T-cell (primary cell): ENCODE measurements at regions not wholly inside any gene's neighbourhood (a gene's known extent, or its start where the extent isn't known, plus 50 kb on each side); places are given as distances from the start of the nearest gene placed in this dataset.

Experiments
- ATAC-seq, 4 experiments: fragments of 200-7000 bp in 3 of 4; fragments of 150-1000 bp in 1 of 4; cut with Tn5 transposase; replicated peaks in 1 of 4; 1 replicate in 3 of 4; 2 replicates in 1 of 4; pipeline ENCODE4 v1.10.0; 2021; ENCODE audit warnings: moderate library complexity in 3 of 4, mild to moderate bottlenecking in 2 of 4, moderate number of reproducible peaks in 1 of 4
- CTCF ChIA-PET, 2 donors: fragments of 300-600 bp; sonication (Branson Sonifier 250); formaldehyde crosslinking; loops; one replicate each; lab custom pipeline; 2022; ENCODE audit warnings: antibody characterized with exemption in 2 of 2; lab: Charles Lee
- POLR2A ChIA-PET, 2 donors: fragments of 300-600 bp; sonication (Branson Sonifier 250); formaldehyde crosslinking; loops; one replicate each; lab custom pipeline; 2022; ENCODE audit warnings: antibody characterized with exemption in 2 of 2; lab: Charles Lee
- DNase-seq, 35 experiments: peaks; one replicate each; pipeline versions ENCODE4 v3.0.0 to v3.0.0-alpha.2; 2013 to 2023
- H3K27ac ChIP-seq: one replicate; pipeline ENCODE4 v1.5.1; 2013; ENCODE audit warnings: low read length
- H3K27me3 ChIP-seq, 2 experiments: replicated peaks in 1 of 2; 1 replicate in 1 of 2; 2 replicates in 1 of 2; pipeline versions ENCODE4 v1.6.1 to v1.7.0; 2013; ENCODE audit warnings: low read length in 1 of 2, mixed read lengths in 1 of 2; ENCODE audit not compliant: control insufficient read depth in 2 of 2, insufficient read depth in 2 of 2; ENCODE audit errors: extremely low read depth in 1 of 2
- H3K36me3 ChIP-seq, 2 donors: 1 replicate in 1 of 2; 2 replicates in 1 of 2; pipeline versions ENCODE4 v1.6.1 to v1.7.0; 2013; ENCODE audit warnings: low read length in 1 of 2; ENCODE audit not compliant: control insufficient read depth in 2 of 2, insufficient read depth in 1 of 2; ENCODE audit errors: extremely low read depth in 1 of 2
- H3K4me1 ChIP-seq, 2 experiments: 1 replicate in 1 of 2; 2 replicates in 1 of 2; pipeline versions ENCODE4 v1.6.1 to v1.7.0; 2013; ENCODE audit warnings: low read length in 2 of 2, mixed read lengths in 1 of 2; ENCODE audit not compliant: insufficient read depth in 2 of 2, control insufficient read depth in 1 of 2; ENCODE audit errors: extremely low read depth in 1 of 2
- H3K4me3 ChIP-seq, 2 donors: 1 replicate in 1 of 2; 2 replicates in 1 of 2; pipeline versions ENCODE4 v1.5.1 to v1.7.0; 2013; ENCODE audit warnings: mild to moderate bottlenecking in 2 of 2, low read length in 1 of 2, moderate library complexity in 1 of 2; ENCODE audit not compliant: control insufficient read depth in 1 of 2; ENCODE audit errors: extremely low read depth in 1 of 2
- H3K9me3 ChIP-seq: 2 replicates; pipeline ENCODE4 v1.7.0; 2013
- H3K27ac Mint-ChIP-seq, 2 donors: one replicate each; pipeline ENCODE4 v1.8.0; 2020 to 2021; ENCODE audit warnings: mild to moderate bottlenecking in 2 of 2, mixed read lengths in 2 of 2
- H3K27me3 Mint-ChIP-seq, 2 donors: one replicate each; pipeline ENCODE4 v1.8.0; 2021 to 2022; ENCODE audit warnings: mixed read lengths in 2 of 2
- H3K36me3 Mint-ChIP-seq: one replicate; pipeline ENCODE4 v1.8.0; 2021; ENCODE audit warnings: mixed read lengths
- H3K4me1 Mint-ChIP-seq, 3 donors: one replicate each; pipeline ENCODE4 v1.8.0; 2020 to 2022; ENCODE audit warnings: mixed read lengths in 3 of 3, mild to moderate bottlenecking in 1 of 3
- H3K4me3 Mint-ChIP-seq, 3 donors: one replicate each; pipeline ENCODE4 v1.8.0; 2020 to 2022; ENCODE audit warnings: mild to moderate bottlenecking in 3 of 3, mixed read lengths in 3 of 3, moderate library complexity in 3 of 3
- H3K9me3 Mint-ChIP-seq, 3 donors: one replicate each; pipeline ENCODE4 v1.8.0; 2020 to 2022; ENCODE audit warnings: mixed read lengths in 3 of 3
- WGBS: methylation state at CpG from one replicate; pipeline ENCODE4 v1.1.5; 2013; ENCODE audit warnings: missing lambda C conversion rate; ENCODE audit not compliant: insufficient coverage; 5-methylcytosine and 5-hydroxymethylcytosine counted together

GRCh38 chr12:4059898-4060568, 186.8 kb upstream of the PARP11 start:
- ATAC-seq (no peak), DNase-seq (no peak)
- H3K4me1 ChIP-seq: no peaks in the 10 kb centered on the region
- no peak overlapping the region for H3K27ac ChIP-seq
- H3K36me3 ChIP-seq: no peaks in the 10 kb centered on the region
- no peak overlapping the region for H3K4me3 Mint-ChIP-seq
- H3K27ac Mint-ChIP-seq: no peak overlapping the region
- H3K4me3 ChIP-seq: no peak overlapping the region
- H3K27me3 Mint-ChIP-seq: no peaks in the 10 kb centered on the region
- ChIA-PET CTCF (no interaction called here), POLR2A (no interaction called here)
- no peaks in the 10 kb centered on the region for H3K9me3 Mint-ChIP-seq
- no peaks in the 10 kb centered on the region for H3K9me3 ChIP-seq
- H3K27me3 ChIP-seq: no peaks in the 10 kb centered on the region
- H3K36me3 Mint-ChIP-seq: peaks cover 11% of the 10 kb centered on the region
- H3K4me1 Mint-ChIP-seq: peaks cover 11 to 39% (median 14%) of the 10 kb centered on the region in 3 donors
- WGBS: 95% methylated on average over 4 of the region's 7 CpGs

GRCh38 chr12:4056910-4057845, 184.0 kb upstream of the PARP11 start:
- Histone ChIP-seq H3K4me1 (no peaks in the 10 kb centered on the region), H3K27me3 (no peaks in the 10 kb centered on the region), H3K4me3 (no peak overlapping the region), H3K27ac (no peak overlapping the region), H3K9me3 (no peaks in the 10 kb centered on the region), H3K36me3 (no peaks in the 10 kb centered on the region)
- ATAC-seq (no peak), DNase-seq (no peak)
- peaks cover 6% of the 10 kb centered on the region for H3K36me3 Mint-ChIP-seq
- POLR2A ChIA-PET: interaction anchor here in 1 of 2 donors (0.7 kb wide), 2 partner anchors 278 to 757 kb away, joined by 3 to 10 read pairs; no protein-coding TSS in a partner anchor
- H3K4me1 Mint-ChIP-seq: peaks cover 11 to 28% (median 14%) of the 10 kb centered on the region in 3 donors
- peak overlapping the region in 2 of 3 donors; percentile 8 to 32 for H3K4me3 Mint-ChIP-seq
- CTCF ChIA-PET: interaction anchor here in 1 of 2 donors (0.7 kb wide), 1 partner anchor 862 kb away, joined by 3 read pairs; no protein-coding TSS in a partner anchor
- H3K27ac Mint-ChIP-seq: peak overlapping the region; percentile 14 to 36
- H3K27me3 Mint-ChIP-seq: no peaks in the 10 kb centered on the region
- WGBS: 76% methylated on average over 3 of the region's 6 CpGs
- no peaks in the 10 kb centered on the region for H3K9me3 Mint-ChIP-seq

GRCh38 chr12:4054630-4055029, 181.4 kb upstream of the PARP11 start:
- H3K27me3 Mint-ChIP-seq: no peaks in the 10 kb centered on the region
- no peak overlapping the region for H3K27ac Mint-ChIP-seq
- ChIA-PET POLR2A (no interaction called here), CTCF (no interaction called here)
- H3K4me1 Mint-ChIP-seq: peaks cover 14 to 27% (median 18%) of the 10 kb centered on the region in 3 donors
- no peak overlapping the region for H3K4me3 ChIP-seq
- WGBS: 100% methylated on average over 1 of the region's 2 CpGs
- DNase-seq: no peak
- H3K9me3 ChIP-seq: no peaks in the 10 kb centered on the region
- no peaks in the 10 kb centered on the region for H3K27me3 ChIP-seq
- H3K9me3 Mint-ChIP-seq: no peaks in the 10 kb centered on the region
- no peak for ATAC-seq
- peaks cover 6% of the 10 kb centered on the region for H3K36me3 Mint-ChIP-seq
- H3K4me1 ChIP-seq: no peaks in the 10 kb centered on the region
- H3K4me3 Mint-ChIP-seq: no peak overlapping the region
- H3K36me3 ChIP-seq: no peaks in the 10 kb centered on the region
- no peak overlapping the region for H3K27ac ChIP-seq

- no peak overlapping the region for H3K4me3 Mint-ChIP-seq
- ATAC-seq: no peak
- H3K4me1 ChIP-seq: no peaks in the 10 kb centered on the region
- peaks cover 6% of the 10 kb centered on the region for H3K36me3 Mint-ChIP-seq
- H3K27me3 Mint-ChIP-seq: no peaks in the 10 kb centered on the region
- no peaks in the 10 kb centered on the region for H3K27me3 ChIP-seq
- ChIA-PET POLR2A (no interaction called here), CTCF (no interaction called here)
- H3K4me1 Mint-ChIP-seq: peaks cover 7 to 14% (median 14%) of the 10 kb centered on the region in 3 donors
- H3K27ac ChIP-seq: no peak overlapping the region
- H3K27ac Mint-ChIP-seq: no peak overlapping the region
- no peaks in the 10 kb centered on the region for H3K9me3 ChIP-seq
- 100% methylated on average over 2 of the region's 3 CpGs for WGBS
- H3K9me3 Mint-ChIP-seq: no peaks in the 10 kb centered on the region
- DNase-seq: no peak
- H3K4me3 ChIP-seq: no peak overlapping the region
- H3K36me3 ChIP-seq: no peaks in the 10 kb centered on the region
These were observed 179.5 kb upstream of the PARP11 start for GRCh38 chr12:4052691-4053090.

- DNase-seq: no peak
- no peaks in the 10 kb centered on the region for H3K9me3 Mint-ChIP-seq
- H3K36me3 Mint-ChIP-seq: peaks cover 6% of the 10 kb centered on the region
- no peak for ATAC-seq
- no peaks in the 10 kb centered on the region for H3K9me3 ChIP-seq
- no peak overlapping the region for H3K4me3 Mint-ChIP-seq
- H3K4me3 ChIP-seq: no peak overlapping the region
- no CpG with 5 or more reads among the region's 1 CpG for WGBS
- H3K27me3 Mint-ChIP-seq: no peaks in the 10 kb centered on the region
- peaks cover 0 to 8% (median 5%) of the 10 kb centered on the region in 3 donors for H3K4me1 Mint-ChIP-seq
- H3K36me3 ChIP-seq: no peaks in the 10 kb centered on the region
- H3K27ac ChIP-seq: no peak overlapping the region
- CTCF ChIA-PET: no interaction called here
- no peaks in the 10 kb centered on the region for H3K4me1 ChIP-seq
- H3K27ac Mint-ChIP-seq: no peak overlapping the region
- no peaks in the 10 kb centered on the region for H3K27me3 ChIP-seq
- POLR2A ChIA-PET: no interaction called here
These were observed 178.4 kb upstream of the PARP11 start for GRCh38 chr12:4051596-4051995.

- H3K4me1 Mint-ChIP-seq: peaks cover 0 to 8% (median 2%) of the 10 kb centered on the region in 3 donors
These were observed 177.1 kb upstream of the PARP11 start for GRCh38 chr12:4050340-4050739.

More at GRCh38 chr12:4050340-4050739, 177.1 kb upstream of the PARP11 start:
- Histone ChIP-seq H3K9me3 (no peaks in the 10 kb centered on the region), H3K27me3 (no peaks in the 10 kb centered on the region), H3K36me3 (no peaks in the 10 kb centered on the region), H3K27ac (no peak overlapping the region), H3K4me3 (no peak overlapping the region), H3K4me1 (no peaks in the 10 kb centered on the region)
- Mint-ChIP-seq H3K27ac (no peak overlapping the region), H3K9me3 (no peaks in the 10 kb centered on the region), H3K4me3 (no peak overlapping the region), H3K27me3 (no peaks in the 10 kb centered on the region), H3K36me3 (peaks cover 2% of the 10 kb centered on the region)
- DNase-seq (no peak), ATAC-seq (no peak)
- ChIA-PET POLR2A (no interaction called here), CTCF (no interaction called here)
- WGBS: no CpG with 5 or more reads among the region's 3 CpGs
